Dermis microvascular lymphatic vessel endothelial cell (primary cell): ENCODE measurements at regions not wholly inside any gene's neighbourhood (a gene's known extent, or its start where the extent isn't known, plus 50 kb on each side); places are given as distances from the start of the nearest gene placed in this dataset.

Experiments used
- DNase-seq, 2 donors: peaks; one replicate each; pipeline versions ENCODE4 v3.0.0 to v3.0.0-alpha.2; 2010; ENCODE audit warnings: low read depth in 2 of 2

GRCh38 chr7:113483657-113484056, 365.3 kb upstream of the SMIM30 start:
- no peak for DNase-seq

- DNase-seq, result no peak
These were observed 362.2 kb upstream of the SMIM30 start for GRCh38 chr7:113480537-113480936.

GRCh38 chr7:113464096-113464855, 345.9 kb upstream of the SMIM30 start:
- no peak for DNase-seq

GRCh38 chr7:113460067-113460466, 341.7 kb upstream of the SMIM30 start:
- DNase-seq, result no peak

GRCh38 chr7:113456533-113456932, 338.2 kb upstream of the SMIM30 start:
- no peak for DNase-seq

- no peak for DNase-seq
These were observed 336.3 kb upstream of the SMIM30 start for GRCh38 chr7:113454597-113455169.

GRCh38 chr7:113452245-113452644, 333.9 kb upstream of the SMIM30 start:
- DNase-seq, result no peak

- no peak for DNase-seq
These were observed 328.4 kb upstream of the SMIM30 start for GRCh38 chr7:113446791-113447190.

GRCh38 chr7:113446391-113446790, 328.0 kb upstream of the SMIM30 start:
- no peak for DNase-seq

GRCh38 chr7:113444261-113444660, 325.9 kb upstream of the SMIM30 start:
- DNase-seq, result no peak

GRCh38 chr7:113440173-113440572, 321.8 kb upstream of the SMIM30 start:
- no peak for DNase-seq

- DNase-seq, result no peak
These were observed 313.1 kb upstream of the SMIM30 start for GRCh38 chr7:113431406-113431805.

- no peak for DNase-seq
These were observed 305.9 kb upstream of the SMIM30 start for GRCh38 chr7:113424185-113424817.

GRCh38 chr7:113421696-113422330, 303.5 kb upstream of the SMIM30 start:
- peak; percentile 73 to 80 for DNase-seq

- DNase-seq, result no peak
These were observed 296.2 kb upstream of the SMIM30 start for GRCh38 chr7:113414401-113415035.

GRCh38 chr7:113412410-113412809, 294.1 kb upstream of the SMIM30 start:
- DNase-seq, result no peak

- no peak for DNase-seq
These were observed 292.4 kb upstream of the SMIM30 start for GRCh38 chr7:113410796-113411195.

- no peak for DNase-seq
These were observed 290.6 kb upstream of the SMIM30 start for GRCh38 chr7:113408999-113409398.

- no peak for DNase-seq
These were observed 287.1 kb upstream of the SMIM30 start for GRCh38 chr7:113405296-113406056.

- no peak for DNase-seq
These were observed 285.9 kb upstream of the SMIM30 start for GRCh38 chr7:113404245-113404644.

GRCh38 chr7:113402482-113402881, 284.1 kb upstream of the SMIM30 start:
- DNase-seq, result no peak
